Thoracic aorta (tissue), 2 donors: ENCODE measurements at regions not wholly inside any gene's neighbourhood (a gene's known extent, or its start where the extent isn't known, plus 50 kb on each side); places are given as distances from the start of the nearest gene placed in this dataset.

Experiments used
- ATAC-seq: fragments of 150-250 bp; one replicate; pipeline ENCODE4 v1.8.0; 2017; ENCODE audit warnings: low read depth; ENCODE audit not compliant: insufficient number of reproducible peaks, low FRiP score
- DNase-seq: peaks from one replicate; pipeline ENCODE4 v3.0.0-alpha.2; 2020; ENCODE audit warnings: low spot score
- H3K27ac ChIP-seq, 2 donors: fragments of 200-600 bp; sonication (generic); 1 replicate in 1 of 2; 2 replicates in 1 of 2; pipeline ENCODE4 v1.5.1; 2016; ENCODE audit warnings: mild to moderate bottlenecking in 2 of 2, moderate library complexity in 2 of 2
- H3K27me3 ChIP-seq: fragments of 200-600 bp; sonication (generic); replicated peaks from 2 replicates; pipeline ENCODE4 v1.6.0; 2016; ENCODE audit warnings: mild to moderate bottlenecking; ENCODE audit not compliant: insufficient read depth
- H3K36me3 ChIP-seq: fragments of 200-600 bp; sonication (generic); one replicate; pipeline ENCODE4 v1.5.1; 2016
- H3K4me1 ChIP-seq, 2 donors: fragments of 200-600 bp; sonication (generic); 1 replicate in 1 of 2; 2 replicates in 1 of 2; pipeline versions ENCODE4 v1.5.1 to v1.6.0; 2016; ENCODE audit warnings: low read depth in 2 of 2, mild to moderate bottlenecking in 1 of 2; ENCODE audit not compliant: control insufficient read depth in 1 of 2
- H3K4me3 ChIP-seq: fragments of 200-600 bp; sonication (generic); 2 replicates; pipeline ENCODE4 v1.5.1; 2016; ENCODE audit warnings: mild to moderate bottlenecking
- H3K9me3 ChIP-seq: fragments of 200-600 bp; sonication (generic); 2 replicates; pipeline ENCODE4 v1.5.1; 2016
- CTCF ChIP-seq: fragments of 200-600 bp; sonication (generic); IDR thresholded peaks from one replicate; pipeline ENCODE4 v1.5.1; 2019; ENCODE audit warnings: antibody characterized with exemption

- no peak overlapping the region for H3K27ac ChIP-seq
- no peaks in the 10 kb centered on the region for H3K4me1 ChIP-seq
- no peaks in the 10 kb centered on the region for H3K9me3 ChIP-seq
- no peaks in the 10 kb centered on the region for H3K36me3 ChIP-seq
- DNase-seq (no peak), ATAC-seq (no peak)
- H3K27me3 ChIP-seq = no peaks in the 10 kb centered on the region
- no peak overlapping the region for H3K4me3 ChIP-seq
- TF ChIP-seq CTCF = no peak
These were observed 385.8 kb upstream of the DUSP10 start for GRCh38 chr1:222127526-222128152.

GRCh38 chr1:222127096-222127495 lies 385.2 kb upstream of the DUSP10 start:
- DNase-seq (no peak), ATAC-seq (no peak)
- no peaks in the 10 kb centered on the region for H3K27me3 ChIP-seq
- H3K4me1 ChIP-seq = no peaks in the 10 kb centered on the region
- H3K27ac ChIP-seq = no peak overlapping the region
- no peaks in the 10 kb centered on the region for H3K36me3 ChIP-seq
- H3K9me3 ChIP-seq = no peaks in the 10 kb centered on the region
- TF ChIP-seq CTCF = no peak
- H3K4me3 ChIP-seq = no peak overlapping the region

- Histone ChIP-seq H3K4me3 (no peak overlapping the region), H3K9me3 (no peaks in the 10 kb centered on the region), H3K27me3 (no peaks in the 10 kb centered on the region), H3K4me1 (no peaks in the 10 kb centered on the region), H3K36me3 (no peaks in the 10 kb centered on the region), H3K27ac (no peak overlapping the region)
- DNase-seq (no peak), ATAC-seq (no peak)
- no peak for TF ChIP-seq CTCF
These were observed 384.2 kb upstream of the DUSP10 start for GRCh38 chr1:222126052-222126451.

GRCh38 chr1:222124602-222125001 lies 382.7 kb upstream of the DUSP10 start:
- H3K27me3 ChIP-seq = no peaks in the 10 kb centered on the region
- no peaks in the 10 kb centered on the region for H3K36me3 ChIP-seq
- no peaks in the 10 kb centered on the region for H3K9me3 ChIP-seq
- no peaks in the 10 kb centered on the region for H3K4me1 ChIP-seq
- no peak overlapping the region for H3K27ac ChIP-seq
- DNase-seq (no peak), ATAC-seq (no peak)
- TF ChIP-seq CTCF = no peak
- no peak overlapping the region for H3K4me3 ChIP-seq

- H3K9me3 ChIP-seq = no peaks in the 10 kb centered on the region
- no peak for TF ChIP-seq CTCF
- DNase-seq = no peak
- no peaks in the 10 kb centered on the region for H3K27me3 ChIP-seq
- no peaks in the 10 kb centered on the region for H3K4me1 ChIP-seq
- no peaks in the 10 kb centered on the region for H3K36me3 ChIP-seq
- H3K27ac ChIP-seq = no peak overlapping the region
- no peak for ATAC-seq
- no peak overlapping the region for H3K4me3 ChIP-seq
These were observed 381.2 kb upstream of the DUSP10 start for GRCh38 chr1:222123111-222123510.
